ENCODE measurements at regions not wholly inside any gene's neighbourhood (a gene's known extent, or its start where the extent isn't known, plus 50 kb on each side); places are given as distances from the start of the nearest gene placed in this dataset.

DNA sequence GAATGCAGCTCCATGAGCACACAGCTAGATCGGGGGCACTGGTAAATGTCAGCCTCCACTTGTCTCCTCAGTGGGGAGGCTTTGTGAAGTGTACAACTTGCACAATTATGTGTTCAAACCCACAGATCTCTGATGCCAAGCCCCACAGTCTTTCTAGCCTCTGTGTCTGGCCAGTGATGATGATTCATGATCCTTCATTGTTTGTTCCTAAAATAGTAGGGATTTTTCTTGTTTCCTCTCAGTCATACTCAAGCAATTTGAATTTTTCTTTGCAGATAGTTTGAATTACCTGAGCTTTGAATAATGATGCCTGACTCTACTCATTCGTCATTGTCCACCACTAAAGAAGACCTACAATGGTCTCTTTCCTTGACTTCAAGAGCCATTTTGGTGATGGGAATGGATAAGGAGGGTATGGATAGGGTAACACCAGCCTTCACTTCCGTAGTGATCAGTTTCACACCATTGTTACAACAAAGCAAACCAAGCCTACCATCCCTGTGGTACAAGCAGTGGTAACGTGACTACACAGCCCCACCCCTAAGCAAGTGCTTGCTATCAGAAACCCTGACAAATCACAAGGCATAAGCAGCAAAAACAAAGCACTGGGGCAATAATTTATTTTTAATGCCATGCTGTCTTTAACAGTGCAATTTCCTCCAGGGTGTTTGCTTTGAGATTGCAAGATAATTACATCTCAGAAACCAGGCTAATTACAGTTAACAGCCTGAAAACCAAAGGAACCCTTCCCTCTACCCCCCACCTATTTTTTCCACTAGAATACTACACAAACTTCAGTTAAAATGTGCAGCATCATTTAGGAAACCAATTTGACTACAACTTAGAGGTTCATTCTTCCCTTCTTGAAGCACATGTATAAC, 114.1 kb upstream of the PPP2R3A start:
- H3K27me3 ChIP-seq (ENCODE audit: control insufficient read depth, insufficient read depth, low read length) = no peaks in the 10 kb centered on the region
- ChIA-PET POLR2A (ENCODE audit: unreplicated experiment) (no interaction called here), CTCF (no interaction called here)
- BruUV-seq (replicated peaks) = no TSS peak
- no peak overlapping the region for H3K27ac ChIP-seq (ENCODE audit: insufficient read depth, low read length)
- no peaks in the 10 kb centered on the region for H3K4me1 ChIP-seq (ENCODE audit: control insufficient read depth, insufficient read depth, low read length)
- H2BK120ac ChIP-seq (ENCODE audit: low read depth, low read length) = no peak overlapping the region
- H3K23ac ChIP-seq (ENCODE audit: low read depth, low read length) = no peak overlapping the region
- no peak overlapping the region for H2AFZ ChIP-seq (replicated peaks; ENCODE audit: low read length, poor library complexity)
- no peaks in the 10 kb centered on the region; the same call in 1 of the 2 replicates for H3K9me1 ChIP-seq (ENCODE audit: insufficient read depth, low read length)
- no peak overlapping the region for H2AK5ac ChIP-seq (ENCODE audit: low read depth, low read length)
- no peak overlapping the region for H2AK9ac ChIP-seq (replicated peaks; ENCODE audit: low read depth, low read length, poor library complexity)
- H3K36me3 ChIP-seq (ENCODE audit: control insufficient read depth, insufficient read depth, low read length) = no peaks in the 10 kb centered on the region
- no peak overlapping the region for H3K4me3 ChIP-seq (ENCODE audit: insufficient read depth, low read depth, low read length)
- no peak overlapping the region for H3K4ac ChIP-seq (ENCODE audit: low read depth, low read length)
- H3K56ac ChIP-seq (ENCODE audit: extremely low read depth, insufficient read depth, low read length) = no peak overlapping the region
- ATAC-seq (ENCODE audit: low read depth) (no peak), DNase-seq (no peak)
- H4K5ac ChIP-seq (ENCODE audit: low read depth, low read length) = no peak overlapping the region
- no peak for TF ChIP-seq SMC3 (IDR thresholded peaks at IDR 0.05; ENCODE audit: low read depth, low read length)
- TF ChIP-seq CHD1 (IDR thresholded peaks at IDR 0.05; ENCODE audit: low read depth, low read length) = no peak
- no peak for TF ChIP-seq POLR2A (IDR thresholded peaks at IDR 0.05; ENCODE audit: low read depth, low read length)
- no peak for TF ChIP-seq MXI1 (IDR thresholded peaks at IDR 0.05; ENCODE audit: borderline replicate concordance, low read depth, low read length)
- TF ChIP-seq USF2 (IDR thresholded peaks at IDR 0.05; ENCODE audit: low read depth, low read length) = no peak
- TF ChIP-seq CEBPB (IDR thresholded peaks at IDR 0.05; ENCODE audit: low read depth, low read length) = no peak
- no peak for TF ChIP-seq MAFK (IDR thresholded peaks at IDR 0.05; ENCODE audit: low read depth, low read length)
- TF ChIP-seq RCOR1 (IDR thresholded peaks at IDR 0.05; ENCODE audit: insufficient replicate concordance, low read length) = no peak
- TF ChIP-seq CTCF (conservative IDR thresholded peaks at IDR 0.05; ENCODE audit: low read depth, low read length) = no peak
- no peak for TF ChIP-seq FOS (IDR thresholded peaks at IDR 0.05; ENCODE audit: low read depth, low read length)
- TF ChIP-seq, protein P1, sequence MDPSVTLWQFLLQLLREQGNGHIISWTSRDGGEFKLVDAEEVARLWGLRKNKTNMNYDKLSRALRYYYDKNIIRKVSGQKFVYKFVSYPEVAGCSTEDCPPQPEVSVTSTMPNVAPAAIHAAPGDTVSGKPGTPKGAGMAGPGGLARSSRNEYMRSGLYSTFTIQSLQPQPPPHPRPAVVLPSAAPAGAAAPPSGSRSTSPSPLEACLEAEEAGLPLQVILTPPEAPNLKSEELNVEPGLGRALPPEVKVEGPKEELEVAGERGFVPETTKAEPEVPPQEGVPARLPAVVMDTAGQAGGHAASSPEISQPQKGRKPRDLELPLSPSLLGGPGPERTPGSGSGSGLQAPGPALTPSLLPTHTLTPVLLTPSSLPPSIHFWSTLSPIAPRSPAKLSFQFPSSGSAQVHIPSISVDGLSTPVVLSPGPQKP (IDR thresholded peaks at IDR 0.05; ENCODE audit: borderline replicate concordance, low read depth, low read length) = no peak
- no peak for TF ChIP-seq RAD21 (IDR thresholded peaks at IDR 0.05; ENCODE audit: low read length)
- TF ChIP-seq MAZ (IDR thresholded peaks at IDR 0.05; ENCODE audit: borderline replicate concordance, low read depth, low read length) = no peak
- TF ChIP-seq RFX5 (IDR thresholded peaks at IDR 0.05; ENCODE audit: low read depth, low read length) = no peak
- H3K9me3 ChIP-seq (ENCODE audit: control insufficient read depth, insufficient read depth, low read length) = no peaks in the 10 kb centered on the region
- H4K20me1 ChIP-seq (ENCODE audit: insufficient read depth, low read length) = no peaks in the 10 kb centered on the region
- no peak overlapping the region for H3K9ac ChIP-seq (ENCODE audit: low read depth, low read length)
- no peak overlapping the region for H3K14ac ChIP-seq (replicated peaks; ENCODE audit: low read depth, low read length)
- no peak overlapping the region for H3K18ac ChIP-seq (ENCODE audit: low read depth, low read length)
- no peak overlapping the region for H4K8ac ChIP-seq (ENCODE audit: low read depth in 2 of 2, low read length in 2 of 2)
- 29% methylated on average over 1 of the region's 4 CpGs; no CpG with 5 or more reads in 1 of the 2 experiments for WGBS, 2 experiments (ENCODE audit: extremely low coverage in 2 of 2, insufficient read length in 1 of 2)
- dilution Hi-C loops (cut with HindIII; ENCODE audit: low sequenced_read_pairs, unreplicated experiment) (no loop called here), intact Hi-C loops (cut with micrococcal nuclease) (no loop called here), in situ Hi-C loops (cut with MboI; ENCODE audit: low sequenced_read_pairs) (no loop called here)
- H2BK15ac ChIP-seq (ENCODE audit: low read depth, low read length) = no peak overlapping the region
- no peaks in the 10 kb centered on the region for H3K79me1 ChIP-seq (ENCODE audit: low read depth in 1 of 2, low read length in 2 of 2)
- no peak overlapping the region for H2BK20ac ChIP-seq (ENCODE audit: low read depth, low read length)
- no peak overlapping the region for H2BK5ac ChIP-seq (ENCODE audit: low read depth, low read length, poor library complexity, severe bottlenecking)
- no peak overlapping the region for H3K4me2 ChIP-seq (ENCODE audit: low read depth, low read length)
- H4K91ac ChIP-seq (ENCODE audit: insufficient read depth, low read depth, low read length) = no peak overlapping the region
